Stimulated activated naive B cell treated with anti-CD40 and anti-IgM and Interleukin-4, amounts not matched to agents 10 μg/mL and 1 μg/mL and 100 μg/mL, for 72 hours (primary cell): ENCODE measurements at regions not wholly inside any gene's neighbourhood (a gene's known extent, or its start where the extent isn't known, plus 50 kb on each side); places are given as distances from the start of the nearest gene placed in this dataset.

Experiments used
- ATAC-seq, 2 donors: fragments of 150-1000 bp; cut with Tn5 transposase; replicated peaks; 2 replicates each; pipeline ENCODE4 v1.10.0; 2021; ENCODE audit warnings: moderate library complexity in 1 of 2
- DNase-seq: peaks from one replicate; pipeline ENCODE4 v3.0.0; 2021
- H3K27ac Mint-ChIP-seq: one replicate; pipeline ENCODE4 v1.8.0; 2022; ENCODE audit warnings: mild to moderate bottlenecking, mixed read lengths
- H3K27me3 Mint-ChIP-seq, 2 donors: one replicate each; pipeline ENCODE4 v1.8.0; 2022; ENCODE audit warnings: mixed read lengths in 2 of 2
- H3K36me3 Mint-ChIP-seq, 2 donors: one replicate each; pipeline ENCODE4 v1.8.0; 2022; ENCODE audit warnings: mixed read lengths in 2 of 2, mild to moderate bottlenecking in 1 of 2
- H3K4me1 Mint-ChIP-seq, 2 donors: one replicate each; pipeline ENCODE4 v1.8.0; 2022; ENCODE audit warnings: mixed read lengths in 2 of 2, mild to moderate bottlenecking in 1 of 2
- H3K4me3 Mint-ChIP-seq, 2 donors: one replicate each; pipeline ENCODE4 v1.8.0; 2022; ENCODE audit warnings: mild to moderate bottlenecking in 2 of 2, mixed read lengths in 2 of 2, moderate library complexity in 1 of 2
- H3K9me3 Mint-ChIP-seq, 2 donors: one replicate each; pipeline ENCODE4 v1.8.0; 2022; ENCODE audit warnings: mixed read lengths in 2 of 2, mild to moderate bottlenecking in 1 of 2

GRCh38 chr14:95433094-95433478 lies 83.4 kb downstream of the SYNE3 start:
- H3K27me3 Mint-ChIP-seq: no peaks in the 10 kb centered on the region
- no peak for DNase-seq
- no peak for ATAC-seq
- H3K36me3 Mint-ChIP-seq: peaks cover 69 to 70% of the 10 kb centered on the region in 2 donors
- H3K4me1 Mint-ChIP-seq: peaks cover 10 to 16% of the 10 kb centered on the region in 2 donors
- no peak overlapping the region for H3K4me3 Mint-ChIP-seq
- H3K9me3 Mint-ChIP-seq: peaks cover 3 to 5% of the 10 kb centered on the region in 2 donors
- H3K27ac Mint-ChIP-seq: no peak overlapping the region

DNA sequence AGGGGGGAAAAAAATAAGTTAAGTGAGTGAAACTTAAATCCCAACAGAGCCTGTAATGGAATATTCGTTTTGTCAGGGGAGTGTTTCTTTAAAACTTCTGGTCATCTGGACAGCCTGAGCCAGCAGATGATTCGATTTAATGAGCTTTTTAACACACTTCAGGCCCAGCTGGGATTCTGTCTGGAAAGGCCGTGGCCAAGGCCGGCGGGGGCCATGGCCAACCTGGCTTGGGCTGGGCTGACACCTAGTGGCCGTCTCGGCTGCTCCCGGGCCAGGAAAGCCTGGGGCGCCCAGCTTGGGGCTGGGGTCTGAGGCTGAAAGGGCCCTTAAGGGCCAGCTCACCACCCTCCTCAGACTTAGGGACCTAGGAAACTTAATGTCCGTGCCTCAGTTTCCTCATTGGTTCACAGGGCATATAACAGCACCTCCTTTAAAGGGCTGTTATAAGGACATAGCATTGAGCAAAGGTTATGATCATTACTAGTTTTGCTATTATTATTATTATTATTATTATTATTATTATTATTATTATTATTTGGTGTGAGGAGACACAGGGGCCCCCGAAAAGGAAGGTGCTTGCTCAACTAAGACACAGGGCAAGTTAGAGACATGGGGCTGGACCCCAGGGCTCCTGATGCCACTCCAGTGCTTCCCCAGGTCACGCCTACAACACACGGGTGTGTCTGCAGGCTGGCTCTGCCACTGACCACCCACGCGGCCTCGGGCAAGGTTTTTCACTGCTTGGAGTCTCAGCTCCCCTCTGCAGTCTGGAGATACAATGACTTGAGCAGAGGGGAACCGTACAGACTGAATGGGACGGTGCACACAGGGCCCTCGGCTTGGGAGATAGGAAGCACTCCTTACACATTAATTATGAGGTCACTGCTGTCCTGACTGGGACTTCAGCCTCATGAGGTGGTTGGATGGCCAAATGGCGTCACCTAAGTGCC lies 84.0 kb downstream of the SYNE3 start:
- H3K4me3 Mint-ChIP-seq: no peak overlapping the region
- H3K36me3 Mint-ChIP-seq: peaks cover 70 to 72% of the 10 kb centered on the region in 2 donors
- peaks cover 12 to 14% of the 10 kb centered on the region in 2 donors for H3K4me1 Mint-ChIP-seq
- ATAC-seq (peak in 1 of 2 donors; percentile 41), DNase-seq (no peak)
- no peaks in the 10 kb centered on the region for H3K27me3 Mint-ChIP-seq
- H3K27ac Mint-ChIP-seq: no peak overlapping the region
- peaks cover 3 to 5% of the 10 kb centered on the region in 2 donors for H3K9me3 Mint-ChIP-seq

GRCh38 chr14:95431199-95432143 lies 85.0 kb downstream of the SYNE3 start:
- peak; percentile 77 to 78 for ATAC-seq
- H3K4me1 Mint-ChIP-seq: peaks cover 9 to 11% of the 10 kb centered on the region in 2 donors

GRCh38 chr14:95428557-95428956 lies 87.9 kb downstream of the SYNE3 start:
- Mint-ChIP-seq H3K36me3 (peaks cover 57 to 67% of the 10 kb centered on the region in 2 donors), H3K4me1 (peaks cover 8 to 9% of the 10 kb centered on the region in 2 donors), H3K27me3 (no peaks in the 10 kb centered on the region), H3K4me3 (no peak overlapping the region), H3K27ac (no peak overlapping the region), H3K9me3 (no peaks in the 10 kb centered on the region)
- ATAC-seq: no peak
- no peak for DNase-seq

More at GRCh38 chr14:95431199-95432143, 85.0 kb downstream of the SYNE3 start:
- no peak overlapping the region for H3K27ac Mint-ChIP-seq
- H3K9me3 Mint-ChIP-seq: peaks cover 3 to 5% of the 10 kb centered on the region in 2 donors
- peaks cover 63 to 65% of the 10 kb centered on the region in 2 donors for H3K36me3 Mint-ChIP-seq
- H3K27me3 Mint-ChIP-seq: no peaks in the 10 kb centered on the region
- H3K4me3 Mint-ChIP-seq: no peak overlapping the region
- DNase-seq: no peak

DNA sequence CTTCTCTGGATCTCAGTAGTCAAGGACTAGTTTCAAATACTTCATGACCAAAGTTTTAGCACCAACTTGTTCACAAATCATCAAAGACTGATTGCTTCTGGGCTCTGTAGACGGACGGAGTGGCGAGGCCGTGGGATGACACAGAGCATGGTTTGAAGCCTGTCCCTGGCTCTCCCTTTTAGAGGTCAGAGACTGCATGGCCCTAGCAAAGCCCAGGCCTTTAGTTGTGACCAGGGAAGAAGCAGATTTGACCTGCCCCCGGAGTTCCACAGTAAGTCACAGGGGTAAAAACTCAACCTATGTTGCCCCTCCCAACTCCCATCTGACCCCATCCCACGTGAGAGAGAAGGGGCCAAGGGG lies 90.4 kb downstream of the SYNE3 start:
- Mint-ChIP-seq H3K27ac (no peak overlapping the region), H3K9me3 (peaks cover 0 to 5% of the 10 kb centered on the region in 2 donors), H3K27me3 (no peaks in the 10 kb centered on the region), H3K4me1 (peaks cover 9 to 10% of the 10 kb centered on the region in 2 donors), H3K4me3 (no peak overlapping the region), H3K36me3 (peaks cover 63 to 73% of the 10 kb centered on the region in 2 donors)
- ATAC-seq (no peak), DNase-seq (no peak)

DNA sequence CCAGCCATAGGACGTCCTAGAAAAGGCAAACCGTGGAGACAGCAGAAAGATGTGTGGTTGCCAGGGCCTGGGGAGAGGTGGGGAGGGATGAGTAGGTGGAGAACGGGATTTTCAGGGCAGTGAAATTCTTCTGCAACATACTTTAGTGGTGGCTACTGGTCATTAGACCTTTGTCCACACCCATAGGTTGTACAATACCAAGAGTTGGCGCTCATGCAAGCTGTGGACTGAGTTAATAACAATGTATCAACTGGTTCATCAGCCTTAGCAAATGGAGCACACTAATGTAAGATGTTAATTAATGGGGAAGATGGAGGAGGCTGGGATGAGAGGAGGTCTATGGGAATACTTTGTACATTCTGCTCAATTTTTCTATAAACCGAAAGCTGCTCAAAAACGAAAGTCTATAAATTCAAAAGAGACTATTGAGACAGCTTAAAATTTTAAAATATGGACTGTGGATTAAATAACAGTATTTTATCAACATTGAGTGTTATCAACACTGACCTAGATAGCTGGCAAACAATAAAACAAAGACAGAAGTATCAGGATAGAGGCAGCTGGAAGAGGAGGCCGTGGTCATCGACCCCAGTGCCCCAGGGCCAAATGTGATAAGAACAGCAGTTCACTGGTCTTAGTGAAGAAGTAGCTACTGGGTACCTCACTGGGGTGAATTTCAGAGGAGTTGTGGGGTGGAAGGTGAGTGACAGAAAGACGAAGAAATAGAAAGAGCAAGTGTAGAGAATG lies 90.9 kb downstream of the SYNE3 start:
- Mint-ChIP-seq H3K27me3 (no peaks in the 10 kb centered on the region), H3K27ac (no peak overlapping the region), H3K4me3 (no peak overlapping the region), H3K9me3 (peaks cover 2 to 5% of the 10 kb centered on the region in 2 donors), H3K4me1 (peaks cover 9 to 10% of the 10 kb centered on the region in 2 donors), H3K36me3 (peaks cover 64 to 75% of the 10 kb centered on the region in 2 donors)
- ATAC-seq (no peak), DNase-seq (no peak)

DNA sequence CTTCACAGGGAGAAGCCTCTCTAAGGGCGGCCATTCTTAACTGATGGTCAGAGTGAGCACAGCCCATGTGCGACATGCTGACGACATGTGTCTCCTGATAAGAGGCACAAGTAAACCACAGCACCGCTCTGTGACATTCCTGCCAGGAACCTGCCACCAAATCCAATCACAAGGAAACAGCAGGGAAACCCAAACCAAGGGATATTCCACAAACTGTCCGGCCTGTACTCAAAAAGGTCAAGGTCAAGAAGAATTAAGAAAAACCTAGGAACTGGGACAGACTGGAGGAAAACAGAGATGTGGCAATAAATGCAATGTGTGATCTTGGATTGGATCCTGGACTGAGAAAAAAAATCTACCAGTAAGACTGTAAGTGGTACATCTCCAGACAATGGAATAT lies 91.9 kb downstream of the SYNE3 start:
- Mint-ChIP-seq H3K36me3 (peaks cover 62 to 78% of the 10 kb centered on the region in 2 donors), H3K4me1 (peaks cover 9 to 10% of the 10 kb centered on the region in 2 donors), H3K9me3 (peaks cover 8 to 9% of the 10 kb centered on the region in 2 donors), H3K4me3 (no peak overlapping the region), H3K27me3 (no peaks in the 10 kb centered on the region), H3K27ac (no peak overlapping the region)
- ATAC-seq (no peak), DNase-seq (no peak)

- Mint-ChIP-seq H3K4me1 (peaks cover 0 to 2% of the 10 kb centered on the region in 2 donors), H3K4me3 (no peak overlapping the region), H3K36me3 (peaks cover 65 to 85% of the 10 kb centered on the region in 2 donors)
Observed at GRCh38 chr14:95421741-95422140, 94.7 kb downstream of the SYNE3 start.

DNA sequence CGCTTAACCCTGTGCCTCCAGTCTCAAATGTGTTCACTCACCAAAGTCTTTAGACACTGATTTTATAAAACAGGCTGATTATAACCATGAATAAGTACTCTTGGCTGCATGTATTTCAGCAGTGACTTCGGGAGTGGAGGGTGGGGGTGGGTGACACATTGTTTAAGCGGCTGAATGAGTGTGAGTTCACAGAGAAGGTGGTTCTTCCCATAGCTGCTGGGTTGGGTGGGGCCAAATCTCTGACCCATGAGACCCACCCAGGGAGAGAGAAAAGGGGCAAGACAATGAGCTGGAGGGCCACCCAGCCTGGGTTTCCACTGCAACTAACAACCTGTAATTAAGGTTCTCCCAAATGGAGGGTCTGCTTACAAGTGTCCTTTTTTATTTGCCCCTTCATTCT lies 96.4 kb downstream of the SYNE3 start:
- no peak for DNase-seq
- ATAC-seq: no peak
- Mint-ChIP-seq H3K4me3 (no peak overlapping the region), H3K36me3 (peaks cover 61 to 79% of the 10 kb centered on the region in 2 donors), H3K27ac (no peak overlapping the region), H3K4me1 (peaks cover 0 to 2% of the 10 kb centered on the region in 2 donors), H3K9me3 (peaks cover 8 to 11% of the 10 kb centered on the region in 2 donors), H3K27me3 (no peaks in the 10 kb centered on the region)

More at GRCh38 chr14:95421741-95422140, 94.7 kb downstream of the SYNE3 start:
- H3K27ac Mint-ChIP-seq: no peak overlapping the region
- DNase-seq (no peak), ATAC-seq (no peak)
- H3K27me3 Mint-ChIP-seq: no peaks in the 10 kb centered on the region
- H3K9me3 Mint-ChIP-seq: peaks cover 8 to 11% of the 10 kb centered on the region in 2 donors

- no peak for DNase-seq
- Mint-ChIP-seq H3K4me3 (no peak overlapping the region), H3K27me3 (no peaks in the 10 kb centered on the region), H3K36me3 (peaks cover 61 to 79% of the 10 kb centered on the region in 2 donors), H3K27ac (no peak overlapping the region), H3K4me1 (peaks cover 0 to 2% of the 10 kb centered on the region in 2 donors), H3K9me3 (peaks cover 8 to 11% of the 10 kb centered on the region in 2 donors)
- no peak for ATAC-seq
Observed at GRCh38 chr14:95419569-95419968, 96.9 kb downstream of the SYNE3 start.

GRCh38 chr14:95418858-95419257 lies 97.6 kb downstream of the SYNE3 start:
- H3K4me3 Mint-ChIP-seq: no peak overlapping the region
- H3K36me3 Mint-ChIP-seq: peaks cover 57 to 75% of the 10 kb centered on the region in 2 donors
- H3K27me3 Mint-ChIP-seq: no peaks in the 10 kb centered on the region
- H3K9me3 Mint-ChIP-seq: peaks cover 8 to 11% of the 10 kb centered on the region in 2 donors
- peaks cover 0 to 2% of the 10 kb centered on the region in 2 donors for H3K4me1 Mint-ChIP-seq
- ATAC-seq (no peak), DNase-seq (no peak)
- H3K27ac Mint-ChIP-seq: no peak overlapping the region

DNA sequence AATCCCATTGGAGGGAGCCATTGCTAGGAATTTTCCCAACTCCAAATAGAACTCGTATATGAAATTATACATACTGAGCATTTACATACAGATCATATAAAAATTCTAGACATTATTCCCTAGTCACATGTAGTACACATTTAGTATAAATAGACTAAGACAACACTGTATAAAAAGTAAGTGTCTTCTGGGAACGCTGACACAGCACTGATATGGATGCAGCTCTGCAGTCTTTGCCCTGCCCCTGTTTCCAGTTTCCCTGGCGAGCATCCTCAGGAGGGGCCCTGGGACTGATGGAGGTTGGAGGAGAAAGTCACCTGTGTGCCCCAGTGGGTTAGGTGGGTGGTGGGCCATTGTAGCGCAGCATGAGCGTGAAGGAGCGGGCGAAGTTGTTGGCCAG lies 97.8 kb upstream of the CLMN start:
- Mint-ChIP-seq H3K9me3 (peaks cover 8 to 11% of the 10 kb centered on the region in 2 donors), H3K36me3 (peaks cover 56 to 78% of the 10 kb centered on the region in 2 donors), H3K4me3 (no peak overlapping the region), H3K27me3 (no peaks in the 10 kb centered on the region), H3K4me1 (peaks cover 0 to 3% of the 10 kb centered on the region in 2 donors), H3K27ac (no peak overlapping the region)
- no peak for DNase-seq
- no peak for ATAC-seq

- DNase-seq: no peak
- Mint-ChIP-seq H3K4me3 (no peak overlapping the region), H3K9me3 (peaks cover 3 to 11% of the 10 kb centered on the region in 2 donors), H3K27me3 (no peaks in the 10 kb centered on the region), H3K27ac (no peak overlapping the region), H3K36me3 (peaks cover 48 to 73% of the 10 kb centered on the region in 2 donors), H3K4me1 (peaks cover 0 to 2% of the 10 kb centered on the region in 2 donors)
- no peak for ATAC-seq
Observed at GRCh38 chr14:95415993-95416392, 96.3 kb upstream of the CLMN start.
